IMR-90 (cell line): ENCODE measurements at regions not wholly inside any gene's neighbourhood (a gene's known extent, or its start where the extent isn't known, plus 50 kb on each side); places are given as distances from the start of the nearest gene placed in this dataset.

Source experiments
- ATAC-seq: fragments of 200-7000 bp; cut with Tn5 transposase; 2 replicates; pipeline ENCODE4 v1.9.1; 2020; ENCODE audit warnings: low read depth, mild to moderate bottlenecking, moderate library complexity
- BruUV-seq: library from RNA; stranded (reverse); fragments of 400-500 nt; replicated peaks from 2 replicates; lab custom pipeline; 2021; lab: Mats Ljungman, UMichigan
- CTCF ChIA-PET: fragments of 300-600 bp; formaldehyde crosslinking; extraction: SDS; loops from one replicate; lab custom pipeline; 2021; ENCODE audit warnings: antibody characterized with exemption; lab: Yijun Ruan, JAX
- POLR2A ChIA-PET: fragments of 300-600 bp; sonication (Branson Sonifier 250); formaldehyde crosslinking; loops from one replicate; lab custom pipeline; 2022; ENCODE audit warnings: antibody characterized with exemption; ENCODE audit not compliant: unreplicated experiment; lab: Charles Lee
- DNase-seq: peaks from one replicate; pipeline ENCODE4 v3.0.0; 2013
- H2AFZ ChIP-seq: replicated peaks from 2 replicates; pipeline ENCODE3; 2013; ENCODE audit warnings: low read length, mild to moderate bottlenecking; ENCODE audit not compliant: poor library complexity
- H2AK5ac ChIP-seq: 2 replicates; pipeline ENCODE4 v1.6.1; 2013; ENCODE audit warnings: low read depth, low read length, inconsistent platforms
- H2AK9ac ChIP-seq: replicated peaks from 2 replicates; pipeline ENCODE3; 2013; ENCODE audit warnings: mild to moderate bottlenecking, low read depth, low read length, moderate library complexity; ENCODE audit not compliant: poor library complexity
- H2BK120ac ChIP-seq: 2 replicates; pipeline ENCODE4 v1.6.1; 2013; ENCODE audit warnings: low read depth, low read length, inconsistent platforms
- H2BK15ac ChIP-seq: 3 replicates; pipeline ENCODE4 v1.6.1; 2013; ENCODE audit warnings: low read depth, low read length, inconsistent platforms
- H2BK20ac ChIP-seq: 2 replicates; pipeline ENCODE4 v1.6.1; 2013; ENCODE audit warnings: low read depth, mild to moderate bottlenecking, inconsistent platforms, low read length, moderate library complexity
- H2BK5ac ChIP-seq: 2 replicates; pipeline ENCODE4 v1.6.1; 2013; ENCODE audit warnings: mild to moderate bottlenecking, low read depth, low read length, inconsistent platforms; ENCODE audit not compliant: poor library complexity, severe bottlenecking
- H3K14ac ChIP-seq: replicated peaks from 2 replicates; pipeline ENCODE4 v1.6.1; 2013; ENCODE audit warnings: low read depth, low read length, inconsistent platforms
- H3K18ac ChIP-seq: 2 replicates; pipeline ENCODE4 v1.6.1; 2013; ENCODE audit warnings: low read depth, low read length, control low read depth
- H3K23ac ChIP-seq: 2 replicates; pipeline ENCODE4 v1.6.1; 2013; ENCODE audit warnings: low read depth, low read length, inconsistent platforms
- H3K27ac ChIP-seq: 2 replicates; pipeline ENCODE4 v1.5.1; 2013; ENCODE audit warnings: mild to moderate bottlenecking, control low read depth, low read length; ENCODE audit not compliant: insufficient read depth
- H3K27me3 ChIP-seq: 2 replicates; pipeline ENCODE4 v1.6.1; 2013; ENCODE audit warnings: low read length; ENCODE audit not compliant: control insufficient read depth, insufficient read depth
- H3K36me3 ChIP-seq: 2 replicates; pipeline ENCODE4 v1.6.1; 2013; ENCODE audit warnings: low read length, mixed read lengths; ENCODE audit not compliant: control insufficient read depth, insufficient read depth
- H3K4ac ChIP-seq: 2 replicates; pipeline ENCODE4 v1.6.1; 2013; ENCODE audit warnings: low read depth, low read length, inconsistent platforms
- H3K4me1 ChIP-seq: 2 replicates; pipeline ENCODE4 v1.6.1; 2013; ENCODE audit warnings: low read length, mixed read lengths; ENCODE audit not compliant: control insufficient read depth, insufficient read depth
- H3K4me2 ChIP-seq: 2 replicates; pipeline ENCODE4 v1.6.1; 2013; ENCODE audit warnings: low read depth, mild to moderate bottlenecking, control low read depth, low read length, moderate library complexity
- H3K4me3 ChIP-seq: 2 replicates; pipeline ENCODE4 v1.5.1; 2013; ENCODE audit warnings: low read depth, mild to moderate bottlenecking, control low read depth, low read length, moderate library complexity; ENCODE audit not compliant: insufficient read depth
- H3K56ac ChIP-seq: 2 replicates; pipeline ENCODE4 v1.6.1; 2013; ENCODE audit warnings: low read length, inconsistent platforms; ENCODE audit not compliant: insufficient read depth; ENCODE audit errors: extremely low read depth
- H3K79me1 ChIP-seq, 2 experiments: 2 replicates each; pipeline ENCODE4 v1.6.1; 2013; ENCODE audit warnings: low read length in 2 of 2, inconsistent platforms in 1 of 2, low read depth in 1 of 2
- H3K9ac ChIP-seq: 2 replicates; pipeline ENCODE4 v1.6.1; 2013; ENCODE audit warnings: low read depth, low read length, control low read depth
- H3K9me1 ChIP-seq: 2 replicates; pipeline ENCODE4 v1.6.1; 2013; ENCODE audit warnings: low read length, inconsistent platforms; ENCODE audit not compliant: insufficient read depth
- H3K9me3 ChIP-seq: 2 replicates; pipeline ENCODE4 v1.6.1; 2013; ENCODE audit warnings: low read length; ENCODE audit not compliant: control insufficient read depth, insufficient read depth
- H4K20me1 ChIP-seq: 2 replicates; pipeline ENCODE4 v1.6.1; 2013; ENCODE audit warnings: low read length, inconsistent platforms; ENCODE audit not compliant: insufficient read depth
- H4K5ac ChIP-seq: 2 replicates; pipeline ENCODE4 v1.6.1; 2013; ENCODE audit warnings: mild to moderate bottlenecking, low read depth, low read length, control low read depth
- H4K8ac ChIP-seq, 2 experiments: 2 replicates each; pipeline ENCODE4 v1.6.1; 2013; ENCODE audit warnings: low read depth in 2 of 2, low read length in 2 of 2, control low read depth in 1 of 2, inconsistent platforms in 1 of 2
- H4K91ac ChIP-seq: 2 replicates; pipeline ENCODE4 v1.6.1; 2013; ENCODE audit warnings: low read depth, low read length, inconsistent platforms; ENCODE audit not compliant: insufficient read depth
- CHD1 ChIP-seq: IDR thresholded peaks from 2 replicates; pipeline ENCODE4 v1.6.1; 2012; ENCODE audit warnings: low read depth, low read length, improper control_type of control experiment
- MAFK ChIP-seq: IDR thresholded peaks from 2 replicates; pipeline ENCODE4 v1.6.1; 2012; ENCODE audit warnings: low read depth, low read length, improper control_type of control experiment
- MXI1 ChIP-seq: IDR thresholded peaks from 2 replicates; pipeline ENCODE4 v1.6.1; 2012; ENCODE audit warnings: low read depth, mild to moderate bottlenecking, low read length, moderate library complexity, borderline replicate concordance
- RCOR1 ChIP-seq: IDR thresholded peaks from 2 replicates; pipeline ENCODE4 v1.6.1; 2012; ENCODE audit warnings: mild to moderate bottlenecking, low read length, improper control_type of control experiment; ENCODE audit not compliant: insufficient replicate concordance
- RFX5 ChIP-seq: IDR thresholded peaks from 2 replicates; pipeline ENCODE4 v1.8.0; 2012; ENCODE audit warnings: low read depth, mild to moderate bottlenecking, low read length, moderate library complexity
- SMC3 ChIP-seq: fragments of 150-350 bp; IDR thresholded peaks from 2 replicates; pipeline ENCODE4 v1.6.1; 2016; ENCODE audit warnings: low read depth, mild to moderate bottlenecking, antibody characterized with exemption, low read length, moderate library complexity
- USF2 ChIP-seq: fragments of 150-350 bp; IDR thresholded peaks from 2 replicates; pipeline ENCODE4 v1.6.1; 2017; ENCODE audit warnings: mild to moderate bottlenecking, antibody characterized with exemption, low read length, low read depth
- WGBS, 2 experiments: methylation state at CpG; one replicate each; pipeline versions ENCODE4 v1.1.5 to v1.1.7; 2013; ENCODE audit warnings: missing lambda C conversion rate in 2 of 2; ENCODE audit not compliant: insufficient read length in 1 of 2; ENCODE audit errors: extremely low coverage in 2 of 2; 5-methylcytosine and 5-hydroxymethylcytosine counted together
- dilution Hi-C: fragments of 300-500 bp; cut with HindIII; formaldehyde crosslinking; loops from one replicate; pipeline ENCODE4 v1.14.3; 2018; ENCODE audit warnings: low sequenced_read_pairs; ENCODE audit not compliant: unreplicated experiment
- in situ Hi-C: fragments of 300-500 bp; cut with MboI; formaldehyde crosslinking; loops from 3 replicates; pipeline ENCODE4 v1.14.3; 2019; ENCODE audit warnings: low sequenced_read_pairs, inconsistent platforms, mixed read lengths
- intact Hi-C: fragments of 100-400 bp; cut with micrococcal nuclease; formaldehyde crosslinking; loops from 2 replicates; pipeline ENCODE4 v1.10.0; 2022

GRCh38 chr9:100927763-100928162, 100.8 kb upstream of the PLPPR1 start:
- dilution Hi-C loops: no loop called here
- Histone ChIP-seq H2BK20ac (no peak overlapping the region), H3K18ac (no peak overlapping the region), H3K4ac (no peak overlapping the region), H4K5ac (no peak overlapping the region), H3K23ac (no peak overlapping the region), H3K56ac (no peak overlapping the region), H2BK15ac (no peak overlapping the region), H3K9me3 (peaks cover 4% of the 10 kb centered on the region; the same call in 1 of the 2 replicates), H4K8ac (no peak overlapping the region), H3K79me1 (no peaks in the 10 kb centered on the region), H3K4me3 (no peak overlapping the region), H4K20me1 (no peaks in the 10 kb centered on the region), H2AFZ (no peak overlapping the region), H2BK120ac (no peak overlapping the region), H3K27me3 (no peaks in the 10 kb centered on the region), H3K9me1 (no peaks in the 10 kb centered on the region), H3K27ac (no peak overlapping the region), H2AK5ac (no peak overlapping the region), H3K36me3 (no peaks in the 10 kb centered on the region), H2BK5ac (no peak overlapping the region), H3K4me2 (no peak overlapping the region), H3K14ac (no peak overlapping the region), H3K4me1 (no peaks in the 10 kb centered on the region), H3K9ac (no peak overlapping the region), H2AK9ac (no peak overlapping the region), H4K91ac (no peak overlapping the region)
- DNase-seq (no peak), ATAC-seq (no peak)
- intact Hi-C loops: no loop called here
- POLR2A ChIA-PET: no interaction called here
- in situ Hi-C loops: no loop called here
- WGBS, 2 experiments: no CpG with 5 or more reads among the region's 2 CpGs
- TF ChIP-seq USF2 (no peak), MXI1 (no peak), SMC3 (no peak), MAFK (no peak), RCOR1 (no peak), CHD1 (no peak), RFX5 (no peak)
- CTCF ChIA-PET: no interaction called here
- BruUV-seq: no TSS peak
